Lower leg skin (tissue), 3 donors: ENCODE measurements at regions not wholly inside any gene's neighbourhood (a gene's known extent, or its start where the extent isn't known, plus 50 kb on each side); places are given as distances from the start of the nearest gene placed in this dataset.

Experiments
- POLR2A ChIP-seq, 2 donors: fragments of 450-650 bp; IDR thresholded peaks; one replicate each; pipeline ENCODE4 v1.6.1; 2016 to 2017; ENCODE audit warnings: antibody characterized with exemption in 2 of 2, mild to moderate bottlenecking in 1 of 2, moderate library complexity in 1 of 2
- TF ChIP-seq, protein P1 (sequence below), 3 donors: fragments of 450-650 bp; IDR thresholded peaks; one replicate each; pipeline ENCODE4 v1.5.1; 2016; ENCODE audit warnings: antibody characterized with exemption in 3 of 3, mild to moderate bottlenecking in 3 of 3, moderate library complexity in 2 of 3

DNA sequence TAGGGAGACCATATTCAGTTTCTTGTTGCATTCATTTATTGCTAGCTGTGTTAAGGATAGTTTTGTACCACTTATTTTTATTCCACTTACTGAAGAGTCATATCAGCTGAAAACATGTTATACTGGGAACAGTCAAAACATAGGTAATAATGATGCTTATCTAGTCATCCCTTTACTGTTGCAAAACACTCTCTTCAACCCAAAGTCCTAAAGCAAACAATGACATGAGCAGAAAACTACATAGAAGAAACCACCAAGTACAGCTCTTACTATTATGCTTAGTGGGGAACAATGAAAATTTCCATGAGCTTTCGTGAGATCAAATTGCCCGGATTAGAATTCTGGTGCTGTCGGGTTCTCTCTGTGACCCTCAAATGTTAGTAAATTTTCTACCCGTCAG, 681.4 kb downstream of the NR2F1-AS1 start:
- TF ChIP-seq POLR2A (IDR thresholded peaks at IDR 0.05): no peak
- TF ChIP-seq, protein P1, sequence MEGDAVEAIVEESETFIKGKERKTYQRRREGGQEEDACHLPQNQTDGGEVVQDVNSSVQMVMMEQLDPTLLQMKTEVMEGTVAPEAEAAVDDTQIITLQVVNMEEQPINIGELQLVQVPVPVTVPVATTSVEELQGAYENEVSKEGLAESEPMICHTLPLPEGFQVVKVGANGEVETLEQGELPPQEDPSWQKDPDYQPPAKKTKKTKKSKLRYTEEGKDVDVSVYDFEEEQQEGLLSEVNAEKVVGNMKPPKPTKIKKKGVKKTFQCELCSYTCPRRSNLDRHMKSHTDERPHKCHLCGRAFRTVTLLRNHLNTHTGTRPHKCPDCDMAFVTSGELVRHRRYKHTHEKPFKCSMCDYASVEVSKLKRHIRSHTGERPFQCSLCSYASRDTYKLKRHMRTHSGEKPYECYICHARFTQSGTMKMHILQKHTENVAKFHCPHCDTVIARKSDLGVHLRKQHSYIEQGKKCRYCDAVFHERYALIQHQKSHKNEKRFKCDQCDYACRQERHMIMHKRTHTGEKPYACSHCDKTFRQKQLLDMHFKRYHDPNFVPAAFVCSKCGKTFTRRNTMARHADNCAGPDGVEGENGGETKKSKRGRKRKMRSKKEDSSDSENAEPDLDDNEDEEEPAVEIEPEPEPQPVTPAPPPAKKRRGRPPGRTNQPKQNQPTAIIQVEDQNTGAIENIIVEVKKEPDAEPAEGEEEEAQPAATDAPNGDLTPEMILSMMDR (IDR thresholded peaks at IDR 0.05): no peak
